ENCODE measurements at regions not wholly inside any gene's neighbourhood (a gene's known extent, or its start where the extent isn't known, plus 50 kb on each side); places are given as distances from the start of the nearest gene placed in this dataset.

GRCh38 chr9:104339692-104340091 is 164.4 kb upstream of the OR13F1 start:
- Histone ChIP-seq H2AFZ (ENCODE audit: low read length) (no peak overlapping the region), H3K27me3 (ENCODE audit: insufficient read depth, low read length) (no peaks in the 10 kb centered on the region)
- TF ChIP-seq CTCF (conservative IDR thresholded peaks at IDR 0.05) = no peak

More at GRCh38 chr9:104339692-104340091, 164.4 kb upstream of the OR13F1 start:
- no peak overlapping the region for H4K8ac ChIP-seq (replicated peaks; ENCODE audit: insufficient read length, low read depth, low read length)
- no peaks in the 10 kb centered on the region for H4K20me1 ChIP-seq (ENCODE audit: control insufficient read depth, insufficient read depth, insufficient read length)
- no peak for DNase-seq
- no peak overlapping the region for H3K9ac ChIP-seq (ENCODE audit: extremely low read depth, insufficient read length, low read length)
- H3K9me3 Mint-ChIP-seq = peaks cover 5 to 7% of the 10 kb centered on the region in 2 experiments
- no peak overlapping the region for H2AK5ac ChIP-seq (ENCODE audit: insufficient read length, low read length)
- H3K9me3 ChIP-seq (ENCODE audit: control insufficient read depth, low read depth, low read length) = peaks cover under 1% of the 10 kb centered on the region
- peaks cover 2 to 11% (median 4%) of the 10 kb centered on the region in 3 experiments; a peak in 6 of 7 replicates for H3K36me3 Mint-ChIP-seq (ENCODE audit: insufficient read depth in 1 of 3, low read depth in 3 of 3)
- no peak overlapping the region for H3K4me2 ChIP-seq (ENCODE audit: insufficient read depth, insufficient read length, low read length)
- no peak overlapping the region for H3K4ac ChIP-seq (ENCODE audit: low read depth, low read length)
- no peak overlapping the region for H2BK120ac ChIP-seq (ENCODE audit: low read depth, low read length, poor library complexity, severe bottlenecking)
- H3K56ac ChIP-seq (ENCODE audit: insufficient read length, low read depth, low read length) = no peak overlapping the region
- no peak overlapping the region for H3K23ac ChIP-seq (ENCODE audit: insufficient read length, low read depth, low read length)
- H3K23me2 ChIP-seq (ENCODE audit: insufficient read length, low read depth, low read length, poor library complexity, severe bottlenecking) = no peaks in the 10 kb centered on the region
- H3K14ac ChIP-seq (ENCODE audit: insufficient read depth, low read length) = no peak overlapping the region
- H3K4me1 ChIP-seq (ENCODE audit: insufficient read depth, low read length) = no peaks in the 10 kb centered on the region
- no peak overlapping the region for H2BK5ac ChIP-seq (ENCODE audit: insufficient read length, low read length)
- no peaks in the 10 kb centered on the region for H3K4me1 Mint-ChIP-seq
- no peak overlapping the region for H3K18ac ChIP-seq (ENCODE audit: insufficient read length, low read depth, low read length)
- H4K91ac ChIP-seq (ENCODE audit: insufficient read length, low read depth, low read length) = no peak overlapping the region
- H3K79me1 ChIP-seq (ENCODE audit: insufficient read depth, low read depth, low read length, poor library complexity, severe bottlenecking) = no peaks in the 10 kb centered on the region
- no peak overlapping the region for H2BK12ac ChIP-seq (ENCODE audit: insufficient read length, low read depth, low read length)
- no peaks in the 10 kb centered on the region for H3K79me2 ChIP-seq (ENCODE audit: insufficient read depth, low read length)
- H2BK20ac ChIP-seq (ENCODE audit: low read depth, low read length, poor library complexity, severe bottlenecking) = no peak overlapping the region
- H2BK15ac ChIP-seq (ENCODE audit: low read depth, low read length) = no peak overlapping the region
- H3K27ac Mint-ChIP-seq = no peak overlapping the region; a peak in 1 of 7 replicates
- no peak overlapping the region for H3T11ph ChIP-seq (ENCODE audit: low read length)
- no peaks in the 10 kb centered on the region for H3K27me3 Mint-ChIP-seq (ENCODE audit: low read depth)
- H4K5ac ChIP-seq (ENCODE audit: insufficient read length, low read depth, low read length) = no peak overlapping the region
- no peak overlapping the region for H3K27ac ChIP-seq (ENCODE audit: insufficient read length, low read depth, low read length)
- H3K4me3 Mint-ChIP-seq = no peak overlapping the region

Measured in H9 (cell line).